Suprapubic skin (tissue), 4 donors: ENCODE measurements at regions not wholly inside any gene's neighbourhood (a gene's known extent, or its start where the extent isn't known, plus 50 kb on each side); places are given as distances from the start of the nearest gene placed in this dataset.

ENCODE experiments used
- CTCF ChIP-seq, 2 donors: fragments of 200-600 bp in 1 of 2; fragments of 450-650 bp in 1 of 2; sonication (generic) in 1 of 2; IDR thresholded peaks; one replicate each; pipeline ENCODE4 v1.5.1; 2016 to 2019; ENCODE audit warnings: antibody characterized with exemption in 2 of 2, mild to moderate bottlenecking in 1 of 2, moderate library complexity in 1 of 2
- EP300 ChIP-seq: sonication (generic); formaldehyde crosslinking; IDR thresholded peaks from one replicate; pipeline ENCODE4 v1.6.1; 2017; ENCODE audit warnings: antibody characterized with exemption
- POLR2A ChIP-seq, 2 donors: fragments of 450-650 bp; IDR thresholded peaks; one replicate each; pipeline ENCODE4 v1.6.1; 2017; ENCODE audit warnings: antibody characterized with exemption in 2 of 2, mild to moderate bottlenecking in 2 of 2, moderate library complexity in 2 of 2
- POLR2AphosphoS5 ChIP-seq, 3 donors: sonication (generic); formaldehyde crosslinking; IDR thresholded peaks; one replicate each; pipeline ENCODE4 v1.6.1; 2017; ENCODE audit warnings: antibody characterized with exemption in 3 of 3

DNA sequence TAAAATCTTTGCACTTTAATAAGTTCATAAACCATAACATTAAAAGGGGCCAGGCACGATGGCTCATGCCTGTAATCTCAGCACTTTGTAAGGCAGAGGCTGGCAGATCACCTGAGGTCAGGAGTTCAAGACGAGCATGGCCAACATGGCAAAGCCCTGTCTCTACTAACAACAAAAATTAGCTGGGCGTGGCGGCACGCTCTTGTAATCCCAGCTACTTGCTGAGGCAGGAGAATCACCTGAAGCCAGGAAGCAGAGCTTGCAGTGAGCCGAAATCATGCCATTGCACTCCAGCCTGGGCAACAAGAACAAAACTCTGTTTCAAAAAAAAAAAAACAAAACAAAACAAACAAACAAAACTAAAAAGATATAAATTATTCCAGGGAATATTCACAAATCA is 595.2 kb upstream of the LCORL start:
- TF ChIP-seq CTCF (IDR thresholded peaks at IDR 0.05) (no peak), POLR2AphosphoS5 (IDR thresholded peaks at IDR 0.05) (no peak), POLR2A (IDR thresholded peaks at IDR 0.05) (no peak), EP300 (no peak)
